ENCODE measurements at regions not wholly inside any gene's neighbourhood (a gene's known extent, or its start where the extent isn't known, plus 50 kb on each side); places are given as distances from the start of the nearest gene placed in this dataset.

DNA sequence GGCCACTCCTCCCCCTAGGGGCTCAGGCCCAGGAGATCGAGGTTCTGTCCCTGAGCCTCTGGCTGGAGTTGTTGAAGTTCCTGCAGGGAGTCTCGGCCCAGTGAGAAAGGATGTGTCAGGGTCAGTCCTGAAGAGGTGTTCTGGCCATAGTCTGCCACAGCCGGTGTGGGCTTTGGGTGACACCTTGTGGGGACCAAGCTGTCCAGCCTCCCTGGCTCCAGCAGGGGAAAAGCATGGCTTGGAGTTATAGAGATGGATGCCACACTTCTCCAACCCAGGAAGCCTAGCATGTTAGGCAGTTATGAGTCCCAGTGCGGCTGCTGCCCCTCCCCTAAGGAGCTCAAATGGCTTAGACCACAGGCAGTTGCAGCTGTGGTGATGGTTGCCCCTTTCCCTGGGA is 945.6 kb upstream of the GBE1 start:
- TF ChIP-seq, protein P1, sequence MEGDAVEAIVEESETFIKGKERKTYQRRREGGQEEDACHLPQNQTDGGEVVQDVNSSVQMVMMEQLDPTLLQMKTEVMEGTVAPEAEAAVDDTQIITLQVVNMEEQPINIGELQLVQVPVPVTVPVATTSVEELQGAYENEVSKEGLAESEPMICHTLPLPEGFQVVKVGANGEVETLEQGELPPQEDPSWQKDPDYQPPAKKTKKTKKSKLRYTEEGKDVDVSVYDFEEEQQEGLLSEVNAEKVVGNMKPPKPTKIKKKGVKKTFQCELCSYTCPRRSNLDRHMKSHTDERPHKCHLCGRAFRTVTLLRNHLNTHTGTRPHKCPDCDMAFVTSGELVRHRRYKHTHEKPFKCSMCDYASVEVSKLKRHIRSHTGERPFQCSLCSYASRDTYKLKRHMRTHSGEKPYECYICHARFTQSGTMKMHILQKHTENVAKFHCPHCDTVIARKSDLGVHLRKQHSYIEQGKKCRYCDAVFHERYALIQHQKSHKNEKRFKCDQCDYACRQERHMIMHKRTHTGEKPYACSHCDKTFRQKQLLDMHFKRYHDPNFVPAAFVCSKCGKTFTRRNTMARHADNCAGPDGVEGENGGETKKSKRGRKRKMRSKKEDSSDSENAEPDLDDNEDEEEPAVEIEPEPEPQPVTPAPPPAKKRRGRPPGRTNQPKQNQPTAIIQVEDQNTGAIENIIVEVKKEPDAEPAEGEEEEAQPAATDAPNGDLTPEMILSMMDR (IDR thresholded peaks at IDR 0.05; ENCODE audit: low read depth, low read length, missing control alignments): no peak
- no peak overlapping the region for H3K4me3 ChIP-seq (replicated peaks; ENCODE audit: low read depth, low read length)
- no peak for DNase-seq (ENCODE audit: extremely low read depth, low read depth)

DNA sequence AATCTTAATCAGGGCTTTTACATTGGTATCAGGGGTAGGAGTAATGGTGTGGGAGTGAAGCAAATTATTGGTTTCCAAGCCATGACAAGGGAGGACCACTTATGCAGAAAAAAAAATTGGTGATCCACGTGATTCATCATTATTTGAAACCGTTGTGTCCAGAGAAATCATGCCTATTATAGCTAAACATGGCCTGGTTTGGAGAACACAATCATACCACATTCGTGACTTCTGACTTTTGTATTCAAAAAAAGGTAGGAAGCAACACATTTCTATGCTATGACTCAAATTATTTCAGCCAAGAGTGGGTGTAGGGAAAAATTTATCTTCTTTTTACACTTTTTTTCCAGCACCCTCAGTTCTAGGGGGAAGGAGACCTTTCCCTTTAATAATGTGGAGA is 924.3 kb upstream of the GBE1 start:
- TF ChIP-seq, protein P1 (IDR thresholded peaks at IDR 0.05; ENCODE audit: low read depth, low read length, missing control alignments): no peak
- H3K4me3 ChIP-seq (replicated peaks; ENCODE audit: low read depth, low read length): no peak overlapping the region
- no peak for DNase-seq (ENCODE audit: extremely low read depth, low read depth)

DNA sequence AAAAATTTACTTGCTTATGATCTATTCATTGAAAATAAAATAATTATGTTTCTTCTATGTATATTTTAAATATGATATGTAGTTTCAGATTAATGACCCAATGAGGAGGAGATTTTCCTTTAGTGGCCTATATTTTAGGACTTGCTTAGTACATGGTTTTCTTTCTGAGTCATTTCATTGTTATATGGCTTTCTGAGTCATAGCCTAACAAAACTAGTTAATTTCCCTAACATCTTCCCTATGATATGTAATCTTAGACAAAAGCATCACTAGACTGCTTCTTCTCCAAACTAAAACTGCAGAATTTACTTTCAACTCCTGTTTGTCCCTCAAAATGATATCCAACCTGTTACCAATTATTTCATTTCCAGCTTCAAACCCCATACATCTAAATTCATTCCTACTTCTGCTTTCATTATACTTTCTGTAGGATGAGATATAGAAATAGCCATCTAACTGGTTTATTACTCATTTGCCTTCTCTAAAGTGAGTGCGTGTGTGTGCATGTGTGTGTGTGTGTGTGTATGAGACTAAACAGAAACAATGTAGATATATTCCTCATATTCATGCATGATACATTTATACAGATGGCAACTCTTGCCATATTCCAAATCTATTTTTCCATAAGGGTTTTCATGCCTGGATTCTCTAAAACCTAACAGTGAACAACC is 915.0 kb upstream of the GBE1 start:
- no peak for DNase-seq (ENCODE audit: extremely low read depth, low read depth)
- no peak overlapping the region for H3K4me3 ChIP-seq (replicated peaks; ENCODE audit: low read depth, low read length)
- TF ChIP-seq, protein P1 (IDR thresholded peaks at IDR 0.05; ENCODE audit: low read depth, low read length, missing control alignments): no peak

DNA sequence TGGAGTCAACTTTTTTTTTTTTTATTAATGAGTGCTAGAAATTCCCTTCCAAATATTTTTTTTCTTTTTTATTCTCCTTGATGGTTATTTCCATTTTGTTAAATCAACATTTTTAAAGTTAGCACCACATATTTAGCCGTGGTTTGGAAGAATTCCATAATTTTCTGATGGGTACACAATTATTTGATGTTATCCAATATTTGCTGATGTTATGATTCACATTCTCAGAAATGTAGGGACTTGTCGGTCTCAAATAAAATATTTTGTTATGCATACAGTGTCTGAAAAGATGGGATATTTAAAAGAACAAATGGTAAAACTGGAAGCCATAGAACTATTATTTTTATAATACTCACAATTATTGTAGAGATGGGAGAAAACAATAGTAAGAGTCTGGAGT is 911.5 kb upstream of the GBE1 start:
- TF ChIP-seq, protein P1 (IDR thresholded peaks at IDR 0.05; ENCODE audit: low read depth, low read length, missing control alignments): no peak
- H3K4me3 ChIP-seq (replicated peaks; ENCODE audit: low read depth, low read length): no peak overlapping the region
- DNase-seq (ENCODE audit: extremely low read depth, low read depth): no peak

DNA sequence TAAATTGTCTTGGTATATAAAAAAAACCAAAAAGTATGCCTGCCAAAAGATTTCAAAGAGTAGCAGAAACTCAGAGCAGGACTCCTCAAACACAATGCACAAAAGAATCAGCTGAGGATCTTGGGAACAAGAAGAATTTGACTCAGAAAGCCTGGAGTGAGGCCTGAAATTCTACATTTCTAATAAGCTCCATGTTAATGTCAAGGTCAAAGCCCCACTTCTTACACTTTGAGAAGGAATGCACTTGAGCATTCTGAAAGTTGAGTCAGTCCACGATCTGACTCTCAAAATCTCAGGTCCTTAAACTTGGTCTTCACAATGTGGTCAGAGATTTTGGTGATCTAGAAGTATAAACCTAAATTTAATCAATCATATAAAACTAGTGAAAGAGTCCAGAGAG is 910.0 kb upstream of the GBE1 start:
- H3K4me3 ChIP-seq (replicated peaks; ENCODE audit: low read depth, low read length): no peak overlapping the region
- no peak for DNase-seq (ENCODE audit: extremely low read depth, low read depth)
- TF ChIP-seq, protein P1 (IDR thresholded peaks at IDR 0.05; ENCODE audit: low read depth, low read length, missing control alignments): no peak

DNA sequence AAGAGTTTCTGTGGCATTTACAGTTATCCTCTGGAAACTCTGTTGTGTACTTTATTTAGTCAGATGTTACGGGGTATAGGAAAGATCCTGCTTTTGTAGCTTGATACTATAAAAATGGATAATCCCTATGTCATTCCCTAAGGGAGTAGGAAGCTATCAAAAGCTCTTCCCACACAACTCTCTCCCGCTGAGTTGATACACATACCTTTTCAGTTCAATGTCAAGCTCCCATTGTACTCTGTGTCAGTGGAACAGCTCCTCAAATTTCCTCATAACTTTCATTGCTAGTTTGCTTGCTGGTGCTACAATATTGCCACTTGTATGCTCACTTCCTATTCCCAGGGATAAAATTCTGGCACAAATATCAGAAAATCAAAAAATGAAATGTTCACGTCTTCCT is 893.3 kb upstream of the GBE1 start:
- TF ChIP-seq, protein P1 (IDR thresholded peaks at IDR 0.05; ENCODE audit: low read depth, low read length, missing control alignments): no peak
- no peak overlapping the region for H3K4me3 ChIP-seq (replicated peaks; ENCODE audit: low read depth, low read length)
- DNase-seq (ENCODE audit: extremely low read depth, low read depth): no peak

DNA sequence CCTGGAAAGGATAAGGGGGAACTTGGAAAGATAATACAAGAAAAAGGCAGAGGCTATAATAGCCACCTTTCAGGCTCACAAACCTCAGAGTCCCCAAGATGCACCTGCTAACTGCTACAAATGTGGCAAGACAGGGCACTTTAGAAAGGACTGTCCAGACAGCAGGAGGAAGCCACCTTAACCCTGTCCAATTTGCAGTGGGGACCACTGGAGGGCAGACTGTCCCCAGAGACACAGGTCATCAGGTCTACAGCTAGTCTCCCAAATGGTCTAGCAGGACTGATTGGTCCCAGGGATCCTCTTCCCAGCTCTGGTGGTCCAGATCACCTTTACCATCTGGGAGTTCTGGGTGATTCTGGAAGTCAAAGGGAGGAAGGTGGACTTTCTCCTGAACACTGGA is 882.5 kb upstream of the GBE1 start:
- TF ChIP-seq, protein P1 (IDR thresholded peaks at IDR 0.05; ENCODE audit: low read depth, low read length, missing control alignments): no peak
- H3K4me3 ChIP-seq (replicated peaks; ENCODE audit: low read depth, low read length): no peak overlapping the region
- no peak for DNase-seq (ENCODE audit: extremely low read depth, low read depth)

Measured in HFF-Myc (cell line).